Lower leg skin (tissue), 3 donors: ENCODE measurements at regions not wholly inside any gene's neighbourhood (a gene's known extent, or its start where the extent isn't known, plus 50 kb on each side); places are given as distances from the start of the nearest gene placed in this dataset.

Experiments used
- CTCF ChIP-seq, 3 donors: fragments of 450-650 bp; IDR thresholded peaks; one replicate each; pipeline ENCODE4 v1.5.1; 2016; ENCODE audit warnings: antibody characterized with exemption in 3 of 3, mild to moderate bottlenecking in 3 of 3, moderate library complexity in 2 of 3
- POLR2A ChIP-seq, 2 donors: fragments of 450-650 bp; IDR thresholded peaks; one replicate each; pipeline ENCODE4 v1.6.1; 2016 to 2017; ENCODE audit warnings: antibody characterized with exemption in 2 of 2, mild to moderate bottlenecking in 1 of 2, moderate library complexity in 1 of 2

GRCh38 chr2:121101093-121101715 is 183.8 kb downstream of the TFCP2L1 start:
- TF ChIP-seq CTCF (IDR thresholded peaks at IDR 0.05) (no peak), POLR2A (IDR thresholded peaks at IDR 0.05) (no peak)
